Tibial nerve (tissue), 4 donors: ENCODE measurements at regions not wholly inside any gene's neighbourhood (a gene's known extent, or its start where the extent isn't known, plus 50 kb on each side); places are given as distances from the start of the nearest gene placed in this dataset.

Source experiments
- CTCF ChIP-seq, 5 experiments: fragments of 200-600 bp in 3 of 5; fragments of 450-650 bp in 2 of 5; sonication (generic) in 3 of 5; IDR thresholded peaks; one replicate each; pipeline ENCODE4 v1.5.1; 2016 to 2019; ENCODE audit warnings: antibody characterized with exemption in 5 of 5, mild to moderate bottlenecking in 3 of 5, moderate library complexity in 2 of 5
- EP300 ChIP-seq, 2 donors: sonication (generic); formaldehyde crosslinking; IDR thresholded peaks; one replicate each; pipeline ENCODE4 v1.6.1; 2017; ENCODE audit warnings: antibody characterized with exemption in 2 of 2, mild to moderate bottlenecking in 1 of 2
- POLR2A ChIP-seq, 2 donors: fragments of 450-650 bp; IDR thresholded peaks; one replicate each; pipeline ENCODE4 v1.6.1; 2017; ENCODE audit warnings: antibody characterized with exemption in 2 of 2, mild to moderate bottlenecking in 2 of 2, moderate library complexity in 2 of 2

GRCh38 chr3:30501526-30501925 lies 104.9 kb upstream of the TGFBR2 start:
- TF ChIP-seq CTCF (IDR thresholded peaks at IDR 0.05) (no peak), POLR2A (IDR thresholded peaks at IDR 0.05) (no peak), EP300 (IDR thresholded peaks at IDR 0.05) (no peak)
